Upper lobe of left lung (tissue), 4 donors: ENCODE measurements at regions not wholly inside any gene's neighbourhood (a gene's known extent, or its start where the extent isn't known, plus 50 kb on each side); places are given as distances from the start of the nearest gene placed in this dataset.

ENCODE experiments used
- EP300 ChIP-seq, 4 donors: sonication (generic); formaldehyde crosslinking; IDR thresholded peaks; one replicate each; pipeline ENCODE4 v1.5.1; 2017; ENCODE audit warnings: antibody characterized with exemption in 4 of 4, control low read depth in 2 of 4
- POLR2A ChIP-seq, 4 donors: fragments of 450-650 bp; IDR thresholded peaks; one replicate each; pipeline ENCODE4 v1.5.1; 2016 to 2017; ENCODE audit warnings: antibody characterized with exemption in 4 of 4, mild to moderate bottlenecking in 2 of 4
- POLR2AphosphoS5 ChIP-seq, 2 donors: sonication (generic); formaldehyde crosslinking; IDR thresholded peaks; one replicate each; pipeline ENCODE4 v1.5.1; 2017; ENCODE audit warnings: antibody characterized with exemption in 2 of 2
- TF ChIP-seq, protein P1 (sequence below), 6 experiments: fragments of 450-650 bp in 4 of 6; fragments of 200-600 bp in 2 of 6; sonication (generic) in 2 of 6; IDR thresholded peaks; one replicate each; pipeline ENCODE4 v1.5.1; 2016 to 2019; ENCODE audit warnings: antibody characterized with exemption in 6 of 6

DNA sequence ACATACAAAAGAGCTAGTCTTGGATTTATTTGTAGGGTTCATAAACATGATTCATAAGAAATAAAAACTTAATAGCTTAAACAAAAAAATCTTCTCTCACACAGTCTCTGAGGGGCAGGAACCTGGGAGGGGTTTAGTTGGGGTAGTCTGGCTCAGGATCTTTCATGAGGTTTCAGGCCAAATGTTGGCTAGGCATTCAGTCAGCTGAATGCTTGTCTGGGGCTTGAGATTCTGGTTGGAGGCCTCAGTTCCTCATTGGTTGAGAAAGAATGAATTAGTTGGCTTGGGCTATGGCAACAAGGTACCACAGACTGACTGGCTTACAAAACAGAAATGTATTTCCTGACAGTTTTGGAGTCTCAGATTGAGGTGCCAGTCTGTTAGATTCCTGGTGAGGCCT lies 74.3 kb downstream of the ANKRD7 start:
- no peak for TF ChIP-seq POLR2AphosphoS5 (IDR thresholded peaks at IDR 0.05)
- TF ChIP-seq EP300 (IDR thresholded peaks at IDR 0.05): no peak
- TF ChIP-seq, protein P1, sequence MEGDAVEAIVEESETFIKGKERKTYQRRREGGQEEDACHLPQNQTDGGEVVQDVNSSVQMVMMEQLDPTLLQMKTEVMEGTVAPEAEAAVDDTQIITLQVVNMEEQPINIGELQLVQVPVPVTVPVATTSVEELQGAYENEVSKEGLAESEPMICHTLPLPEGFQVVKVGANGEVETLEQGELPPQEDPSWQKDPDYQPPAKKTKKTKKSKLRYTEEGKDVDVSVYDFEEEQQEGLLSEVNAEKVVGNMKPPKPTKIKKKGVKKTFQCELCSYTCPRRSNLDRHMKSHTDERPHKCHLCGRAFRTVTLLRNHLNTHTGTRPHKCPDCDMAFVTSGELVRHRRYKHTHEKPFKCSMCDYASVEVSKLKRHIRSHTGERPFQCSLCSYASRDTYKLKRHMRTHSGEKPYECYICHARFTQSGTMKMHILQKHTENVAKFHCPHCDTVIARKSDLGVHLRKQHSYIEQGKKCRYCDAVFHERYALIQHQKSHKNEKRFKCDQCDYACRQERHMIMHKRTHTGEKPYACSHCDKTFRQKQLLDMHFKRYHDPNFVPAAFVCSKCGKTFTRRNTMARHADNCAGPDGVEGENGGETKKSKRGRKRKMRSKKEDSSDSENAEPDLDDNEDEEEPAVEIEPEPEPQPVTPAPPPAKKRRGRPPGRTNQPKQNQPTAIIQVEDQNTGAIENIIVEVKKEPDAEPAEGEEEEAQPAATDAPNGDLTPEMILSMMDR (IDR thresholded peaks at IDR 0.05): no peak
- no peak for TF ChIP-seq POLR2A (IDR thresholded peaks at IDR 0.05)
